B cell (primary cell): ENCODE measurements at regions not wholly inside any gene's neighbourhood (a gene's known extent, or its start where the extent isn't known, plus 50 kb on each side); places are given as distances from the start of the nearest gene placed in this dataset.

ENCODE experiments used
- EZH2 ChIP-seq: IDR thresholded peaks from 2 replicates; pipeline ENCODE4 v1.6.1; 2012; ENCODE audit warnings: borderline replicate concordance, low read depth, mild to moderate bottlenecking, moderate library complexity, low read length; ENCODE audit not compliant: insufficient read depth, poor library complexity, severe bottlenecking
- TF ChIP-seq, protein P1 (sequence below): fragments of 200-600 bp; IDR thresholded peaks from one replicate; pipeline ENCODE4 v1.8.0; 2022; ENCODE audit warnings: antibody characterized with exemption, mild to moderate bottlenecking

DNA sequence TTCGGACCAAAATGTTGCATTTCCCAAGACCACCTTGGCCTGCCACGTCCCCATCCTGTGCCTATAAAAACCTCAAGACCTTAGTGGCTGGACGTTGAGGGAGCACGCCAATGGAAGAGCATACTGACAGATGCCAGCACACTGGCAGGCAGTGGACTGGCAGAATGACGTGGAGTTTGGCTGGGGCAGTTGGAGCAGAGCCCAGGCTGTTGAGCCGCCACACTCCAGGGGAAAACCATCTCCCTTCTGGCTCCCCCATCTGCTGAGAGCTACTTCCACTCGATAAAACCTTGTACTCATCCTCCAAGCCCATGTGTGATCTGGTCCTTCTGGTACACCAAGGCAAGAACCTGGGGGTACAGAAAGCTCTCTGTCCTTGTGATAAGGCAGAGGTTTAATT, 494.1 kb downstream of the CDH11 start:
- TF ChIP-seq, protein P1, sequence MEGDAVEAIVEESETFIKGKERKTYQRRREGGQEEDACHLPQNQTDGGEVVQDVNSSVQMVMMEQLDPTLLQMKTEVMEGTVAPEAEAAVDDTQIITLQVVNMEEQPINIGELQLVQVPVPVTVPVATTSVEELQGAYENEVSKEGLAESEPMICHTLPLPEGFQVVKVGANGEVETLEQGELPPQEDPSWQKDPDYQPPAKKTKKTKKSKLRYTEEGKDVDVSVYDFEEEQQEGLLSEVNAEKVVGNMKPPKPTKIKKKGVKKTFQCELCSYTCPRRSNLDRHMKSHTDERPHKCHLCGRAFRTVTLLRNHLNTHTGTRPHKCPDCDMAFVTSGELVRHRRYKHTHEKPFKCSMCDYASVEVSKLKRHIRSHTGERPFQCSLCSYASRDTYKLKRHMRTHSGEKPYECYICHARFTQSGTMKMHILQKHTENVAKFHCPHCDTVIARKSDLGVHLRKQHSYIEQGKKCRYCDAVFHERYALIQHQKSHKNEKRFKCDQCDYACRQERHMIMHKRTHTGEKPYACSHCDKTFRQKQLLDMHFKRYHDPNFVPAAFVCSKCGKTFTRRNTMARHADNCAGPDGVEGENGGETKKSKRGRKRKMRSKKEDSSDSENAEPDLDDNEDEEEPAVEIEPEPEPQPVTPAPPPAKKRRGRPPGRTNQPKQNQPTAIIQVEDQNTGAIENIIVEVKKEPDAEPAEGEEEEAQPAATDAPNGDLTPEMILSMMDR, result no peak
- TF ChIP-seq EZH2, result no peak
